HG03280 (cell line): ENCODE measurements at regions not wholly inside any gene's neighbourhood (a gene's known extent, or its start where the extent isn't known, plus 50 kb on each side); places are given as distances from the start of the nearest gene placed in this dataset.

ENCODE experiments used
- ATAC-seq: cut with Tn5 transposase; IDR thresholded peaks from one replicate; pipeline ENCODE4 v1.9.1; 2021; ENCODE audit warnings: mild to moderate bottlenecking, moderate library complexity; ENCODE audit not compliant: unreplicated experiment

- no peak for ATAC-seq
Observed at GRCh38 chr12:65651060-65651459, 173.2 kb upstream of the HMGA2 start.

- no peak for ATAC-seq
Observed at GRCh38 chr12:65653321-65653720, 171.0 kb upstream of the HMGA2 start.

GRCh38 chr12:65653946-65654629 is 170.2 kb upstream of the HMGA2 start:
- ATAC-seq: no peak

GRCh38 chr12:65655074-65655493 is 169.2 kb upstream of the HMGA2 start:
- no peak for ATAC-seq

GRCh38 chr12:65656156-65656882 is 168.0 kb upstream of the HMGA2 start:
- no peak for ATAC-seq

GRCh38 chr12:65656891-65657351 is 167.4 kb upstream of the HMGA2 start:
- no peak for ATAC-seq

GRCh38 chr12:65657635-65658034 is 166.6 kb upstream of the HMGA2 start:
- ATAC-seq: no peak

GRCh38 chr12:65658360-65658759 is 165.9 kb upstream of the HMGA2 start:
- ATAC-seq: no peak

- ATAC-seq: no peak
Observed at GRCh38 chr12:65659681-65660080, 164.6 kb upstream of the HMGA2 start.

- no peak for ATAC-seq
Observed at GRCh38 chr12:65660096-65660495, 164.2 kb upstream of the HMGA2 start.

- ATAC-seq: no peak
Observed at GRCh38 chr12:65660836-65661235, 163.4 kb upstream of the HMGA2 start.

- ATAC-seq: no peak
Observed at GRCh38 chr12:65662590-65662989, 161.7 kb upstream of the HMGA2 start.

- no peak for ATAC-seq
Observed at GRCh38 chr12:65663097-65663496, 161.2 kb upstream of the HMGA2 start.

GRCh38 chr12:65663648-65664047 is 160.6 kb upstream of the HMGA2 start:
- ATAC-seq: no peak

GRCh38 chr12:65664715-65665250 is 159.5 kb upstream of the HMGA2 start:
- ATAC-seq: no peak

GRCh38 chr12:65665817-65666216 is 158.5 kb upstream of the HMGA2 start:
- ATAC-seq: no peak

- ATAC-seq: no peak
Observed at GRCh38 chr12:65666876-65667275, 157.4 kb upstream of the HMGA2 start.

- ATAC-seq: no peak
Observed at GRCh38 chr12:65667932-65668331, 156.4 kb upstream of the HMGA2 start.

GRCh38 chr12:65668981-65669695 is 155.1 kb upstream of the HMGA2 start:
- no peak for ATAC-seq

- no peak for ATAC-seq
Observed at GRCh38 chr12:65670775-65671174, 153.5 kb upstream of the HMGA2 start.

GRCh38 chr12:65672441-65672840 is 151.8 kb upstream of the HMGA2 start:
- ATAC-seq: no peak
